ENCODE measurements at regions not wholly inside any gene's neighbourhood (a gene's known extent, or its start where the extent isn't known, plus 50 kb on each side); places are given as distances from the start of the nearest gene placed in this dataset.

DNA sequence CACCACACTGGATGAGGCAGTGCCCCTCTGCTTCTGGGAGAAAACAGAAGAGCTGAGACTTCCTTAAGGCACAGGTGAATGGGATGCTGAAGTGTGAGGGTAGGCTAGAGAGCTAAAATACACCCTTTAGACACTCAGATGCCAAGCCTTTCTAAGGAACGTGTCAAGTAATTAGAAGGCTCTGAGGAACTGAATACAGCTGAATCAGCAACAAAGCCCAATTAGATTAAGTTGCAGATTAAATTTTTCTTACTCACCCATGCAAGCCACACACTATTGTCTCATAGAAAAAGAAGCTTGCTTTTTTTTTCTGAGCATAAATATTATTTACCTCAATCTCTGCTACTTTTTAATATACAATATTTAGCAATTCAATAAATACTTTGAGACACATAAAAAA is 354.3 kb upstream of the NRG3 start:
- Histone ChIP-seq H3K4me3 (no peak overlapping the region), H3K27ac (replicated peaks in 1 of 4) (no peak overlapping the region), H3K9me3 (no peaks in the 10 kb centered on the region), H3K36me3 (no peaks in the 10 kb centered on the region), H3K4me1 (no peaks in the 10 kb centered on the region), H3K27me3 (no peaks in the 10 kb centered on the region)
- TF ChIP-seq EP300 (IDR thresholded peaks at IDR 0.05), result no peak
- TF ChIP-seq, protein P1, sequence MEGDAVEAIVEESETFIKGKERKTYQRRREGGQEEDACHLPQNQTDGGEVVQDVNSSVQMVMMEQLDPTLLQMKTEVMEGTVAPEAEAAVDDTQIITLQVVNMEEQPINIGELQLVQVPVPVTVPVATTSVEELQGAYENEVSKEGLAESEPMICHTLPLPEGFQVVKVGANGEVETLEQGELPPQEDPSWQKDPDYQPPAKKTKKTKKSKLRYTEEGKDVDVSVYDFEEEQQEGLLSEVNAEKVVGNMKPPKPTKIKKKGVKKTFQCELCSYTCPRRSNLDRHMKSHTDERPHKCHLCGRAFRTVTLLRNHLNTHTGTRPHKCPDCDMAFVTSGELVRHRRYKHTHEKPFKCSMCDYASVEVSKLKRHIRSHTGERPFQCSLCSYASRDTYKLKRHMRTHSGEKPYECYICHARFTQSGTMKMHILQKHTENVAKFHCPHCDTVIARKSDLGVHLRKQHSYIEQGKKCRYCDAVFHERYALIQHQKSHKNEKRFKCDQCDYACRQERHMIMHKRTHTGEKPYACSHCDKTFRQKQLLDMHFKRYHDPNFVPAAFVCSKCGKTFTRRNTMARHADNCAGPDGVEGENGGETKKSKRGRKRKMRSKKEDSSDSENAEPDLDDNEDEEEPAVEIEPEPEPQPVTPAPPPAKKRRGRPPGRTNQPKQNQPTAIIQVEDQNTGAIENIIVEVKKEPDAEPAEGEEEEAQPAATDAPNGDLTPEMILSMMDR (IDR thresholded peaks at IDR 0.05), result no peak
- no peak for TF ChIP-seq POLR2AphosphoS5 (IDR thresholded peaks at IDR 0.05)
- TF ChIP-seq POLR2A (IDR thresholded peaks at IDR 0.05; ENCODE audit: low read depth), result no peak
- 62% methylated on average over 1 of the region's 1 CpG for WGBS
- DNase-seq (ENCODE audit: extremely low spot score), result no peak
- intact Hi-C loops (cut with DNase I), result no loop called here

DNA sequence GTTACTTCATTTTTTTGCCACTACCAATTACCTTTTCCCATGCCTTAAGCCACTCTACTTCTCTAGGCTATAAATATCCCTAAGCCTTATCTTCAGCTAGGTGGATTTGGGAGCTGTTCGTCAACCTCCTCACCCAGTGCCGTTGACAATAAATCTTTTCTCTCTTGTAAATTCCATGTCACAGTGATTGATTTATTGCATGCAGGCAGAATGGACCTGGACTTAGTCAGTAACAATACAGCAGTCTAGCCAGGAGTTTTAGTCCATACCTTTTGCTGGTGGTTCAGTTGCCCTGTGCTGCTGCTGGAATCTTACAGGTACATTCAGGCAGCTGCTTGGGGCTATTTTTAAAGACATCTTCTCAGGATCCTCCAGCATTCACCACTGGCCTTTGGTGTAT is 350.5 kb upstream of the NRG3 start:
- H3K27me3 ChIP-seq, result no peaks in the 10 kb centered on the region
- intact Hi-C loops (cut with DNase I), result no loop called here
- TF ChIP-seq, protein P1 (IDR thresholded peaks at IDR 0.05), result no peak
- no peak for TF ChIP-seq POLR2A (IDR thresholded peaks at IDR 0.05; ENCODE audit: low read depth)
- no peak for TF ChIP-seq EP300 (IDR thresholded peaks at IDR 0.05)
- no peak for TF ChIP-seq POLR2AphosphoS5 (IDR thresholded peaks at IDR 0.05)
- H3K27ac ChIP-seq (replicated peaks in 1 of 4), result no peak overlapping the region
- H3K9me3 ChIP-seq, result no peaks in the 10 kb centered on the region
- no peak overlapping the region for H3K4me3 ChIP-seq
- WGBS, result 60% methylated on average over 2 of the region's 2 CpGs
- H3K36me3 ChIP-seq, result no peaks in the 10 kb centered on the region
- no peak for DNase-seq (ENCODE audit: extremely low spot score)
- H3K4me1 ChIP-seq, result no peaks in the 10 kb centered on the region

DNA sequence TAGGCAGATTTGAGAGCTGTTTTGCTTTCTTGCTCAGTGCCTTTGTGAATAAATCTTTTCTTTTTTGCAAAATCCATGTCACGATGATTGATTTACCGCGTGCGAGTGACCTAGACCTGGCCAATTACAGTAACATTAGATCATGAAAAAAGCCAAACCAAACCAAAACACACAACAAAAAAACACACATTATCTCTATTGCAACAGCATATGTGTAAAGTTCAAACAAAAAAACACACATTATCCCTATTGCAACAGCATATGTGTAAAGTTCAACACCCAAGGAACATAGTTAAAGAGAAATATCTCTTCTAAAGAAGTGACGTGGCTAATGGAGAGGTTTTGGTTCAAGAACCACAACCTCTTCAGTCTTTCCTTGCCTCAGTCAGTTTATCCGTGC is 342.6 kb upstream of the NRG3 start:
- Histone ChIP-seq H3K36me3 (no peaks in the 10 kb centered on the region), H3K27ac (replicated peaks in 1 of 4) (no peak overlapping the region), H3K4me1 (no peaks in the 10 kb centered on the region), H3K27me3 (no peaks in the 10 kb centered on the region), H3K4me3 (no peak overlapping the region), H3K9me3 (no peaks in the 10 kb centered on the region)
- 86% methylated on average over 6 of the region's 6 CpGs for WGBS
- no peak for TF ChIP-seq POLR2A (IDR thresholded peaks at IDR 0.05; ENCODE audit: low read depth)
- no peak for TF ChIP-seq POLR2AphosphoS5 (IDR thresholded peaks at IDR 0.05)
- no peak for TF ChIP-seq EP300 (IDR thresholded peaks at IDR 0.05)
- TF ChIP-seq, protein P1 (IDR thresholded peaks at IDR 0.05), result no peak
- intact Hi-C loops (cut with DNase I), result no loop called here
- DNase-seq (ENCODE audit: extremely low spot score), result no peak

GRCh38 chr10:81534991-81535390 is 340.0 kb upstream of the NRG3 start:
- H3K36me3 ChIP-seq, result no peaks in the 10 kb centered on the region
- no peaks in the 10 kb centered on the region for H3K4me1 ChIP-seq
- no peaks in the 10 kb centered on the region for H3K27me3 ChIP-seq
- WGBS, result 67% methylated on average over 2 of the region's 2 CpGs
- peaks cover 0 to 2% (median 0%) of the 10 kb centered on the region in 4 donors for H3K9me3 ChIP-seq
- no peak for DNase-seq (ENCODE audit: extremely low spot score)
- intact Hi-C loops (cut with DNase I), result no loop called here
- TF ChIP-seq POLR2AphosphoS5 (IDR thresholded peaks at IDR 0.05) (no peak), EP300 (IDR thresholded peaks at IDR 0.05) (no peak), POLR2A (IDR thresholded peaks at IDR 0.05; ENCODE audit: low read depth) (no peak)
- TF ChIP-seq, protein P1 (IDR thresholded peaks at IDR 0.05), result no peak
- no peak overlapping the region for H3K4me3 ChIP-seq
- no peak overlapping the region for H3K27ac ChIP-seq (replicated peaks in 1 of 4)

DNA sequence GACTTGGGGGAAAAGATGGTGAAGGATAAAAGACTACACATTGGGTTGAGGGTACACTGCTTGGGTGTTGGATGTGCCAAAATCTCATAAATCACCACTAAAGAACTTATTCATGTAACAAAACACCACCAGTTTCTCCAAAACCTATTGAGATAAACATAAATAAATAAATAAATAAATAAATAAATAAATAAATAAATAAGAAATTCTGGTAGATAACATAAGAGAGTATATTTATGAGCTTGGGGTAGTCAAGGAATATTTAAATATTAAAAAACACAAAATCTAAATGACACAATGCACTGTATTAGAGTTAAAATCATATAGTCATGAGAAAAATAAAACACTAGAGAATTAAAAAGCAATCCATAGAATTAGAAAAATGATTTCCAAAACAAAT is 333.5 kb upstream of the NRG3 start:
- no peaks in the 10 kb centered on the region for H3K27me3 ChIP-seq
- H3K9me3 ChIP-seq, result peaks cover 0 to 4% (median 0%) of the 10 kb centered on the region in 4 donors
- H3K27ac ChIP-seq (replicated peaks in 1 of 4), result no peak overlapping the region
- no peak for TF ChIP-seq POLR2AphosphoS5 (IDR thresholded peaks at IDR 0.05)
- no peak for TF ChIP-seq POLR2A (IDR thresholded peaks at IDR 0.05; ENCODE audit: low read depth)
- TF ChIP-seq, protein P1 (IDR thresholded peaks at IDR 0.05), result no peak
- no peak for TF ChIP-seq EP300 (IDR thresholded peaks at IDR 0.05)
- intact Hi-C loops (cut with DNase I), result no loop called here
- H3K36me3 ChIP-seq, result no peaks in the 10 kb centered on the region
- DNase-seq (ENCODE audit: extremely low spot score), result no peak
- H3K4me1 ChIP-seq, result no peaks in the 10 kb centered on the region
- no peak overlapping the region for H3K4me3 ChIP-seq

All from esophagus muscularis mucosa (tissue), 4 donors.